ENCODE measurements at regions not wholly inside any gene's neighbourhood (a gene's known extent, or its start where the extent isn't known, plus 50 kb on each side); places are given as distances from the start of the nearest gene placed in this dataset.
A peak's percentile ranks its signal among the peaks of the same experiment; 100 is the strongest.

GRCh38 chr14:89040460-89041256, 216.2 kb downstream of the TTC8 start:
- TF ChIP-seq CTCF (IDR thresholded peaks at IDR 0.05; ENCODE audit: borderline replicate concordance, extremely low read depth, low read length, poor library complexity, severe bottlenecking) (peak; percentile 97), EZH2 (IDR thresholded peaks at IDR 0.05; ENCODE audit: borderline replicate concordance, low read depth, low read length, severe bottlenecking) (no peak)

All from DND-41 (cell line).